Caco-2 (cell line): ENCODE measurements at regions not wholly inside any gene's neighbourhood (a gene's known extent, or its start where the extent isn't known, plus 50 kb on each side); places are given as distances from the start of the nearest gene placed in this dataset.

ENCODE experiments used
- BruUV-seq: library from RNA; stranded (reverse); fragments of 400-500 nt; replicated peaks from 2 replicates; lab custom pipeline; 2021; lab: Mats Ljungman, UMichigan
- CTCF ChIA-PET: fragments of 300-600 bp; sonication (Branson Sonifier 250); formaldehyde crosslinking; loops from one replicate; lab custom pipeline; 2022; ENCODE audit warnings: antibody characterized with exemption; lab: Charles Lee
- POLR2A ChIA-PET: fragments of 300-600 bp; sonication (Branson Sonifier 250); formaldehyde crosslinking; loops from one replicate; lab custom pipeline; 2022; ENCODE audit warnings: antibody characterized with exemption; lab: Charles Lee
- DNase-seq, 2 experiments: peaks; one replicate each; pipeline versions ENCODE4 v3.0.0 to v3.0.0-alpha.2; 2020 to 2022
- H3K27me3 ChIP-seq: replicated peaks from 2 replicates; pipeline ENCODE4 v1.6.0; 2011; ENCODE audit warnings: low read length; ENCODE audit not compliant: control insufficient read depth, insufficient read depth
- H3K36me3 ChIP-seq: 2 replicates; pipeline ENCODE4 v1.5.1; 2011; ENCODE audit warnings: low read length; ENCODE audit not compliant: control insufficient read depth, insufficient read depth
- H3K4me1 ChIP-seq: fragments of 250-450 bp; sonication (Bioruptor Pico); 2 replicates; pipeline ENCODE4 v1.5.1; 2020; ENCODE audit warnings: mild to moderate bottlenecking
- H3K4me3 ChIP-seq: 2 replicates; pipeline ENCODE4 v1.5.1; 2011; ENCODE audit warnings: low read depth, mild to moderate bottlenecking, control low read depth, low read length
- H3K9me3 ChIP-seq: fragments of 250-450 bp; sonication (Bioruptor Pico); 2 replicates; pipeline ENCODE4 v1.5.1; 2020; ENCODE audit warnings: mild to moderate bottlenecking, moderate library complexity
- H3K27ac Mint-ChIP-seq: one replicate; pipeline ENCODE4 v1.8.0; 2022; ENCODE audit warnings: mixed read lengths; ENCODE audit not compliant: unreplicated experiment
- H3K27me3 Mint-ChIP-seq: one replicate; pipeline ENCODE4 v1.8.0; 2022; ENCODE audit warnings: mixed read lengths; ENCODE audit not compliant: insufficient read depth, unreplicated experiment
- H3K36me3 Mint-ChIP-seq: one replicate; pipeline ENCODE4 v1.8.0; 2022; ENCODE audit warnings: mild to moderate bottlenecking, mixed read lengths; ENCODE audit not compliant: insufficient read depth, unreplicated experiment
- H3K4me1 Mint-ChIP-seq: one replicate; pipeline ENCODE4 v1.8.0; 2022; ENCODE audit warnings: low read depth, mixed read lengths; ENCODE audit not compliant: unreplicated experiment
- H3K4me3 Mint-ChIP-seq: one replicate; pipeline ENCODE4 v1.8.0; 2022; ENCODE audit warnings: mild to moderate bottlenecking, moderate library complexity, mixed read lengths; ENCODE audit not compliant: unreplicated experiment
- H3K9me3 Mint-ChIP-seq: one replicate; pipeline ENCODE4 v1.8.0; 2022; ENCODE audit warnings: mixed read lengths; ENCODE audit not compliant: unreplicated experiment
- CTCF ChIP-seq, 2 experiments: fragments of 200-600 bp in 1 of 2; IDR thresholded peaks; 1 replicate in 1 of 2; 2 replicates in 1 of 2; pipeline versions ENCODE4 v1.5.1 to v1.8.0; 2011 to 2022; ENCODE audit warnings: antibody characterized with exemption in 1 of 2, control low read depth in 1 of 2, inconsistent platforms in 1 of 2, low read depth in 1 of 2, low read length in 1 of 2, mild to moderate bottlenecking in 1 of 2, moderate library complexity in 1 of 2; ENCODE audit not compliant: insufficient read depth in 1 of 2, severe bottlenecking in 1 of 2, unreplicated experiment in 1 of 2
- intact Hi-C: fragments of 100-400 bp; cut with micrococcal nuclease; formaldehyde crosslinking; loops from one replicate; pipeline ENCODE4 v1.10.0; 2022; ENCODE audit not compliant: unreplicated experiment

GRCh38 chr1:114253900-114254299, 100.2 kb upstream of the SYT6 start:
- Mint-ChIP-seq H3K9me3 (no peaks in the 10 kb centered on the region), H3K4me1 (peaks cover 8% of the 10 kb centered on the region), H3K36me3 (no peaks in the 10 kb centered on the region), H3K27ac (no peak overlapping the region), H3K27me3 (peaks cover 3% of the 10 kb centered on the region), H3K4me3 (no peak overlapping the region)
- POLR2A ChIA-PET = no interaction called here
- Histone ChIP-seq H3K4me1 (no peaks in the 10 kb centered on the region), H3K36me3 (no peaks in the 10 kb centered on the region), H3K4me3 (no peak overlapping the region), H3K27me3 (no peaks in the 10 kb centered on the region), H3K9me3 (no peaks in the 10 kb centered on the region)
- intact Hi-C loops = no loop called here
- no TSS peak for BruUV-seq
- CTCF ChIA-PET = no interaction called here
- no peak for TF ChIP-seq CTCF (IDR thresholded peaks at IDR 0.05; ENCODE audit: insufficient read depth in 1 of 2, low read depth in 1 of 2, low read length in 1 of 2, severe bottlenecking in 1 of 2, unreplicated experiment in 1 of 2)
- no peak for DNase-seq

- no peaks in the 10 kb centered on the region for H3K9me3 ChIP-seq
- no peaks in the 10 kb centered on the region for H3K27me3 ChIP-seq
- CTCF ChIA-PET = interaction anchor here (0.7 kb wide), 1 partner anchor 118 kb away, joined by 4 read pairs; no protein-coding TSS in a partner anchor
- POLR2A ChIA-PET = no interaction called here
- TF ChIP-seq CTCF (IDR thresholded peaks at IDR 0.05; ENCODE audit: insufficient read depth in 1 of 2, low read depth in 1 of 2, low read length in 1 of 2, severe bottlenecking in 1 of 2, unreplicated experiment in 1 of 2) = no peak
- H3K36me3 ChIP-seq = no peaks in the 10 kb centered on the region
- Mint-ChIP-seq H3K36me3 (no peaks in the 10 kb centered on the region), H3K4me3 (no peak overlapping the region), H3K27me3 (peaks cover 3% of the 10 kb centered on the region), H3K4me1 (peaks cover 8% of the 10 kb centered on the region), H3K27ac (no peak overlapping the region), H3K9me3 (no peaks in the 10 kb centered on the region)
- no peak for DNase-seq
- H3K4me1 ChIP-seq = no peaks in the 10 kb centered on the region
- intact Hi-C loops = no loop called here
- no TSS peak for BruUV-seq
- no peak overlapping the region for H3K4me3 ChIP-seq
These were observed 97.9 kb upstream of the SYT6 start for GRCh38 chr1:114251573-114251939.

- H3K9me3 Mint-ChIP-seq = no peaks in the 10 kb centered on the region
- H3K27ac Mint-ChIP-seq = no peak overlapping the region
- intact Hi-C loops = no loop called here
- TF ChIP-seq CTCF (IDR thresholded peaks at IDR 0.05; ENCODE audit: insufficient read depth in 1 of 2, low read depth in 1 of 2, low read length in 1 of 2, severe bottlenecking in 1 of 2, unreplicated experiment in 1 of 2) = no peak
- no TSS peak for BruUV-seq
- H3K27me3 Mint-ChIP-seq = peaks cover 3% of the 10 kb centered on the region
- Histone ChIP-seq H3K4me1 (no peaks in the 10 kb centered on the region), H3K27me3 (no peaks in the 10 kb centered on the region), H3K9me3 (no peaks in the 10 kb centered on the region), H3K36me3 (no peaks in the 10 kb centered on the region), H3K4me3 (no peak overlapping the region)
- no peaks in the 10 kb centered on the region for H3K36me3 Mint-ChIP-seq
- CTCF ChIA-PET = no interaction called here
- POLR2A ChIA-PET = no interaction called here
- H3K4me1 Mint-ChIP-seq = peaks cover 8% of the 10 kb centered on the region
- no peak overlapping the region for H3K4me3 Mint-ChIP-seq
- DNase-seq = no peak
These were observed 97.3 kb upstream of the SYT6 start for GRCh38 chr1:114250683-114251572.
